HG02763 (cell line): ENCODE measurements at regions not wholly inside any gene's neighbourhood (a gene's known extent, or its start where the extent isn't known, plus 50 kb on each side); places are given as distances from the start of the nearest gene placed in this dataset.
"Not testable (repeated sequence)": the region's sequence is repeated elsewhere in the genome, so short reads cannot be mapped to it uniquely, and the experiment has no call there.

Source experiments
- ATAC-seq: cut with Tn5 transposase; IDR thresholded peaks from one replicate; pipeline ENCODE4 v1.9.1; 2021; ENCODE audit warnings: mild to moderate bottlenecking, moderate library complexity; ENCODE audit not compliant: unreplicated experiment

DNA sequence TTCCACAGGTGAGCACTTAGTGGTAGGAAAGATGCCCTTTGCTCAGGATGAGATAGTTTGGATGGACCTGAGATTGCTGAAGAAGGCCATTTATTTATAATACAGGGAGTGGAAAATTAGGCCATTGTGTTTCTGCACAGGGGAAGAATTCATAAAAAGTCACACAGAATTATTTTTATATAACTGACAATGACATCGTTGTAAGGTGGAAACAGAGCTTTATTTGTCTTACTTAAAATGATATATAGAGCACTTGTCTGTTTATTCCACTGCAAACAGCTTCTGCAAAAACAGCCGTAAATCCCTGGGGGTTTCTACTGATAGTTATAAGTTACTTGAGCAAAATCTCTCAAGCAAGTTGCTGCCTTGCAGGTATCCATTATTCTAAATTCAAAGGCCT lies 158.1 kb upstream of the ZNF521 start:
- ATAC-seq = no peak

GRCh38 chr18:25503567-25504081 lies 151.7 kb upstream of the ZNF521 start:
- no peak for ATAC-seq

- ATAC-seq = no peak
These were observed 145.3 kb upstream of the ZNF521 start for GRCh38 chr18:25497151-25497794.

- ATAC-seq = no peak
These were observed 144.6 kb upstream of the ZNF521 start for GRCh38 chr18:25496544-25496943.

DNA sequence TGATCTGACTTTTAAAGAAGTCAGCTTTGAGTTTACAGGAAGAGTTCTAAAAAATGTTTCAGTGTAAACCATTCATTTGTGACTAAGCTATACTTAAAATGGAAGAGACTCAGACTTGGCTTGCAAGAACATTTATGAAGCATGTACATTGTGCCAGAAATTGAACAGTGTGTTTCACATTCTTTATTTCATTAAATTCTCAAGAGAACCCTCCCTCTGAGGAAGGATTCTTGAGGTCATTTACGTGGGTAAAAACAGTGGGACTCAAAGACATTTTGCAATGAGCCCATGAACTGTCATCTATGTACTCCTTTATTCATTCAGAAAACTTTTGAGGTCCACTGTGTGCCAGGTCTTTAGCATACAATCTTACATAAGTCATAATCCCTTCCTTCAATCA lies 143.6 kb upstream of the ZNF521 start:
- no peak for ATAC-seq

GRCh38 chr18:25494888-25495287 lies 142.9 kb upstream of the ZNF521 start:
- ATAC-seq = no peak

DNA sequence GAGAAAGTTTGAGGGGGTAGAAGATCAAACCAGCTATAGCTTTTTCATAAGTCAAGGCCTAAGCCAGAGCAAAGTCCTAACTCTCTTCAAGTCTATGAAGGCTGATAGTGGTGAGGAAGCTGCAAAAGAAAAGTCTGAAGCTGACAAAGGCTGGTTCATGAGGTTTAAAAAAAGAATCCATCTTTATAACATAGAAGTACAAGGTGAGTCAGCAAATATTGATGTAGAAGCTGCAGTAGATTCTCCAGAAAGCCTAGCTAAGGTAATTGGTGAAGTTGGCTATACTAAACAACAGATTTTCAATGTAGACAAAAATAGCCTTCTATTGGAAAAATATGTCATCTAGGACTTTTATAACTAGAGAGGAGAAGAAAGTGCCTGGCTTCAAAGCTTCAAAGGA lies 141.4 kb upstream of the ZNF521 start:
- ATAC-seq = no peak

- ATAC-seq = no peak
These were observed 138.3 kb upstream of the ZNF521 start for GRCh38 chr18:25490316-25490715.

DNA sequence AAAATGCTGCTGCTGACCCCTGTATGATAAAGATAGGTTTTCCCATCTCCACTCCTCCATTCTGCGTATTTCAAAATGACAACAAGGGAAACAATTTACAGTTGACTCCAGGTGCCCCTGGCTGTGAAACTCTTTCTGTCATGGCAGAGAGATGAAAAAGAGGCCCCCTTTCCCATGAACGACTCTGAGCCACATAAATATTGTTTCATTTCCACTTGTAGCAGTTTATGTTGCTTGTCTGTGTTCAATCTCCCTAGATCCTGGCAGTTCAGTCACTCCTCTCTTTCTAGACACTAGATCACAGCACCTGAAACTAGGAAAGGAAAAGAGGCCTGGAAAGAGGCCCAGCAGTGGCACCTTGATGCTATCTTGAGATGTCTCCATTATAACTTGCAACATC lies 121.0 kb upstream of the ZNF521 start:
- ATAC-seq = no peak

DNA sequence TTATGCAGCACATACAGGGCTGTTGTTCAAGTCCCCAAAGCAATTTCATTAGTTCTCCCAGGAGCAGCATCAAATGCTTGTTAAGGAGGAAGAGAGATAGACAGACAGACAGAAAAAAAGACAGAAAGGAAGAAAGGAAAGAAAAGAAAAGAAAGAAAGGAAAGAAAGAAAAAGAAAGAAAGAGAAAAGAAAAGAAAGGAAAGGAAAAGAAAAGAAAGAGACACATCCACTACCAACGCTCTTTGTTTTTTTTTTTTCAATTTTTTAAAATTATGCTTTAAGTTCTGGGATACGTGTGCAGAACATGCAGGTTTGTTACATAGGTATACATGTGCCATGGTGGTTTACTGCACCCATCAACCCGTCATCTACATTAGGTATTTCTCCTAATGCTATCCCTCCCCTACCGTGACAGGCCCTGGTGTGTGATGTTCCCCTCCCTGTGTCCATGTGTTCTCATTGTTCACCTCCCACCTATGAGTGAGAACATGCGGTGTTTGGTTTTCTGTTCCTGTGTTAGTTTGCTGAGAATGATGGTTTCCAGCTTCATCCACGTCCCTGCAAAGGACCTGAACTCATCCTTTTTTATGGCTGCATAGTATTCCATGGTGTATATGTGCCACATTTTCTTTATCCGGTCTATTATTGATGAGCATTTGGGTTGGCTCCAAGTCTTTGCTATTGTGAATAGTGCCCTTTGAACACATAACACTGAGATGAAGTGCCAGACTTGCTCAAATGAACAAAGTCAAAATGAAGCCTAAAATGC lies 119.0 kb upstream of the ZNF521 start:
- ATAC-seq = not testable (repeated sequence)

GRCh38 chr18:25470062-25470461 lies 118.1 kb upstream of the ZNF521 start:
- ATAC-seq = no peak

DNA sequence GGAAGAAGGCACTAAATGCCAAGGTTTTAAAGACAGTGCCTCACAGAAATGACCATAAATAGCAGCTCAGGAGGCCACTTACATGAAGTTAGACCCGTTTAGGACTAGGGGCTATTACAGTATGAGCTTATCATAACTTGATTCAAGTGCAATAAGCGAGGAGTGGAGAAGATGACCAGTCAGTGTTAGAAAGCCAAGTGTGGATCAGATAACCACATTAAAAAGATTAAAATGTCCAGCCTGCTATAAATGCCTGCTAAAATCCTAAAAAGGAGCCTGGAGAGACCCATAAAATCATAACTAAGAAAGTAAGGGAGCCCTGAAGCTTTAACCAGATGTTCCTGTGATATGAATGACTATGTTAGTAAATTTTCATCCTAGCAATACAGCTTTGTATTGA lies 117.5 kb upstream of the ZNF521 start:
- ATAC-seq = no peak

DNA sequence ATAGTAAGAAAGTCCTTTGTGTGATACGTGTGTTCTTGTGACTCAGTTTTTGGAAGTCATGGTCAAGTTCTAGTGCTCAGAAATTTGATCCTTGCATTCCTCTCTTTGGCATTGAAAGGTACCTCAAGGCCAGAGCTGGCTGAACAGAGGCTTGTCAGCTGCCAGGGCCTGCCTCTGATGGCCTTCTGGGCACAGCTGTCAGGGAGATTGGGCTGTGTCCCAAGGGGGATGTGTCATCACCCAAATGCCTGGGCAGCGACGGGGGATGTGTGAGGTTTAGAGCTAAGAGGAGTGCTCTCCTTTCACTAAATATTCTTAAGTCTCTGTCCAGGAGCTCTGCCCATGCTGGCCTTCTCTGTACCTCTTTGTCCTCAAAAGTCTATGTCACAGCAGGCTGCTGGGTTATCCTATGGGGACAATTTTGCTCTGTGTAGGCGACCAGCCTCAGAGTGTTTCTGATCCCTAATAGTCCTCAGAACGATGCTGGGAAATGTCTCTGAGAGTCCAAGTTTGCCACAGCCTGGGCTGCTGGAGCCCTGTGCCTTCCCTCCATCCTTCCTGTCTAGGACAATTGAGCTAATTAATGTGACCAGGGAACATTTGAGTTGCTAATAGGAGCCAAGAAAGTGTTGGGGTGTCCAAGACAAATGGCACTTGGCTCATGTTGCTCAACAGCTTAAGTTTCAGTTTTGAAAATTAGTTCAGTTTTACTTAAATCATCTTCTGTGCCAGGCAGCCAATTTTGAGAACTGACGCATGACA lies 115.4 kb upstream of the ZNF521 start:
- no peak for ATAC-seq

- no peak for ATAC-seq
These were observed 113.3 kb upstream of the ZNF521 start for GRCh38 chr18:25465152-25465732.

- no peak for ATAC-seq
These were observed 112.3 kb upstream of the ZNF521 start for GRCh38 chr18:25464227-25464626.

- ATAC-seq = no peak
These were observed 111.8 kb upstream of the ZNF521 start for GRCh38 chr18:25463726-25464125.

- no peak for ATAC-seq
These were observed 107.8 kb upstream of the ZNF521 start for GRCh38 chr18:25459814-25460213.

DNA sequence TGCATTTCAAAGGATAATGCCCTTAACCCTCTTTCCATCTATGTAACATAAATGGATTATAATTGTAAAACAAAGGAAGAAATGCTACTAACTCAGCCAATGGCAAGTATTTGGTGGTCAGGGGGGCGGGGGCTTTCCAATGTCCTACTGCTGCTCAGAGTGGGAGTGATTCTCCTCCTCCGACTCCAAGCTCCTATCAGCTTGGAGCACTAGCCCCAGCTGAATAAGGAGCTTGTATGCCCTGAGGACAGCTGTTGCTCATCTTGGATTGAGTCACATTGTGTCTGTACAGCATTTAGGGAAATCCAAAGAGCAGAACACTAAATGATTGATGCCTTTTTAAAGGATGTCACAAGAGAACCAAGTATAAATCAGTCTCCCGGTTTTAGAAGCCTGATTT lies 105.6 kb upstream of the ZNF521 start:
- no peak for ATAC-seq

DNA sequence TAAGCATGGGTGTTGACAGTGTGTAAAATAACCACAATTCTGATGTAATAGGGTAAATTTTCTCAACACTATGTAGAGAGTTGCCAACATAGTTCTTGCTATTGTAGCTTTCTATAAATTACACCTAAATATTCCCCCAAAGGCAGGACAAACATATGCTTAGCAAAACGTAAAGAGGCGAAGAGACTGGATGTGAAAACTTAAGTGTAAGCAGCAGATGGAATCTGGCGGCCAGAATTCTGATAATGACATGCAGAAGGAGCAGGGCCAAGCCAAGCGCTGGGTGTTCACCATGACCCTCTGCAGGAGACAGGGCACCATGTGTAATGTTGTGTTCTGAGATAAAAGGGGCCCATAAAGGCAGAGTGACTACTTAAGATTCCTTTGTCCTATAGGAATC lies 105.2 kb upstream of the ZNF521 start:
- ATAC-seq = no peak

DNA sequence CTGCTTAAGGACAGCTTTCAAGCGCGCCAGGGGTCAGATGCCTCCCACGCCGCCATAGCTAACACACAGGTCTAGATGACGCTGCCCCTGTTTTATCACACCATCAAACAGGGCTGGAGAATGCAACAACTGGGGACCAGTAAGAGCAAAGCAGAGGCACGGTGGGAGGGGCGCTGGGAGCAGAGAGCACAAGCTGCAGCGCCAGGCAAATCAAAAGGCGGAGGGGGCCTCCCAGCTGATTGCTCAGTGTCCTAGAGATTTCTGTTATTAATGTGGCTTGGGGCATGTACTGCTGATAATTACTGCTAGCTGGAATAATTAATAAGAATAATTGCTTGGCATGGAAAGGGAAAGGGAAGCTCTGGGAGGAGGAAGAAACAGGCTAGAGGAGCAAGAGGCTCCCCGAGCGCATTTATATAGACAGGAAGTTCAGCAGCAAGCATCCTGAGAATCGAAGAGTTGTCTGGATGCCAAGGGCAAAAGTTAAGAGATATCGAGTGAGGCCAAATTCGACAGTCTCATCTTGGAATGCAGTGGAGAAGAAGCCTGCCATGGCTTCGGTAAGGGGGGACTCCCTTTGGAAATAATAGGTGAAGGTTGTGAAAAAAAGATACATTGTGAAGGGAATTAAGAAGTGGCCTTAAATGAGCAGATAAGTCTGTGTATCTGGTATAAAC lies 104.5 kb upstream of the ZNF521 start:
- ATAC-seq = no peak

- no peak for ATAC-seq
These were observed 103.7 kb upstream of the ZNF521 start for GRCh38 chr18:25455646-25456045.
